GM19025 (cell line): ENCODE measurements at regions not wholly inside any gene's neighbourhood (a gene's known extent, or its start where the extent isn't known, plus 50 kb on each side); places are given as distances from the start of the nearest gene placed in this dataset.

Experiments
- ATAC-seq: cut with Tn5 transposase; IDR thresholded peaks from one replicate; pipeline ENCODE4 v1.9.1; 2021; ENCODE audit warnings: mild to moderate bottlenecking, low read depth, moderate library complexity; ENCODE audit not compliant: unreplicated experiment

DNA sequence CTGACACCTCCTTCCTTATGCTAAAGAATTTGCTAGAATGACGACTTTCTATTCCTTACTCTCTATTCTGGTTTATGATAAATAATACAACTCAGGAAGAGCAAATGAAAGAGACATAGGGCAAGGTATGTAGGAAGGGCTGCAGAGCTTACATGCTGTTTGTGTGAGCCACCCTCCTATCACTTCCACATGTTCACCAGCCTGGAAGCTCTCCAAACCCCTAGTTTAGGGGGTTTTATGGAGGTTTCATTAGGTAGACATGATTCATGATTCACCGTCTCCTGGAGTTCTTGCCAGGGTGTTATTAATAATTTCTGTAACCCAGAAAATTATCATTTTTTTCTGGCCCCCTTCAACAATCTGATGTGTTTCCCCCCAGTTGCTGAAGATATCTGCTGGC, 172.1 kb upstream of the COL8A1 start:
- no peak for ATAC-seq

- ATAC-seq, result no peak
Observed at GRCh38 chr3:99458013-99458412, 180.4 kb upstream of the COL8A1 start.

DNA sequence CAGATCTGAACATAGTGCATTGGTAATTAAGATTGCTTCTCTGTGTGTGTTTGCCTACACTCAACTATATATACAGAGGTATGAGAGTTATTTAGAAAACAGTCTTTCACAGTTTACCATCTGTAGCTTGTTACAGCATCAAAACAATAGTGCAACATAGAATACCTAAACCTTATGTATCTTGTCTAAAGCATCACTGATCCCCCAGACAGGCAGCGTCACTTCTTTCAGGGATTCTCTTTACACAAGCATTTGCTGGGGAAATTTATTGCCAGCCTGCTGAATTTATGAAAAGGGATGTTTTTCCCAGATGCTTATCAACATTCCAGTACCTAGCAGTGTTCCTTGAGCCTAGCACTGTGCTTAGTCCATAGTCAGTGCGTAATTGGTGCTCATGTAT, 195.8 kb upstream of the COL8A1 start:
- no peak for ATAC-seq

- ATAC-seq, result no peak
Observed at GRCh38 chr3:99439892-99440291, 198.5 kb upstream of the COL8A1 start.

DNA sequence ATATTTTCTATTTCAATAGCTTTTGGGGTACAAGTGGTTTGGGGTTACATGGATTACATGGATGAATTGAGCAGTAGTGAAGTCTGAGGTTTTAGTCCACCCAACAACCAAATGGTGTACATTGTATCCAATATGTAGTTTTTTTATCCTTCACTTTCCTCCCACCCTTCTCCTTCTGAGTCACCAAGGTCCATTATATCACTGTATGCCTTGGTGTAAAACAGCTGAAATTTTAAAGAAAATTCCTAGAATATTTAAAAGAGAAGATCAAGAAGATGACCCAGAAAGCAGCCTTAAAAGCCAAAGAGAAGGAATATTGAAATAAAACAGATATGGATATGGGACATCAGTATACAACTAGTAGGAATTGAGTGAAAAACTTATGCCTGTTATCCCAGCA, 204.2 kb upstream of the COL8A1 start:
- no peak for ATAC-seq

DNA sequence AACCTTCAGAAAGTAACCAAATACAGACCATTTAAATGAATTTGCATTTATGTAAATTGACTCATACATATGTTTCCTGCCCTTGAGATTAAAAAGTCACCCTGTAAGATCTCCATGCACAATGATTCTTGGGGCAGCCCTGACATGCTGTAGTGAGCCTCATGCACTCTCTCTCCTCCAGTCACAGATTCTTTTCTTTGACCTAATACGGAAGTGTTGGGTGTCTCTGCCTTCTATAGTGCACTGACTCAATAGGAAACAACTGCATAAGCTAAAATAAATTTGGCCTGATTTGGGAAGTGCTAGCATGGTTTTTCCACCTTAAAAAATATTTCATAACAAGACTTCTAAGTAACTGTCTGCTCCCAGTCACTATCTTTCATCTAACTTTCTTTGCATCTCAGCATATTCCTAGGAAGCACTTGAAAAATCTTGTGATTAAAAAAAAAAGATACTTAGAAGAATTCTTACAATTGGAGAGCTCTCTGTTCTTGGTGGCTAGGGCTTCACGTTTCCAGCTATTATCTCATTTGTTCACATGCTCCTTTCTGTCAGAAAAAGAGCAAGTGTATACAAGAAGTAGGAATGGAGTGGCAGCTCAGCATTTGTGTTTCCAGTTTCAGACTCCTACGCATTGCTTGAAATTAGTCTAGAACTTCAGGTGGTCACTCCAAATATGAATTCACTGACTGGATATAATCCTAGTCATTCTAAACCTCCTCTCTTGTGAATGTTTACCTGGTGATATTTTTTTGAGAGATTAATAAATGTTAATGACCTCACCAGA, 207.9 kb upstream of the COL8A1 start:
- peak; percentile 65 for ATAC-seq

- ATAC-seq, result no peak
Observed at GRCh38 chr3:99429502-99429901, 208.9 kb upstream of the COL8A1 start.

- no peak for ATAC-seq
Observed at GRCh38 chr3:99425930-99426329, 212.5 kb upstream of the COL8A1 start.

GRCh38 chr3:99419116-99419515, 219.3 kb upstream of the COL8A1 start:
- ATAC-seq, result no peak

- ATAC-seq, result peak; percentile 73
Observed at GRCh38 chr3:99418709-99419108, 219.7 kb upstream of the COL8A1 start.

- peak; percentile 52 for ATAC-seq
Observed at GRCh38 chr3:99418209-99418635, 220.2 kb upstream of the COL8A1 start.

GRCh38 chr3:99413504-99413903, 224.9 kb upstream of the COL8A1 start:
- no peak for ATAC-seq

GRCh38 chr3:99410789-99411311, 227.5 kb upstream of the COL8A1 start:
- ATAC-seq, result peak; percentile 78

DNA sequence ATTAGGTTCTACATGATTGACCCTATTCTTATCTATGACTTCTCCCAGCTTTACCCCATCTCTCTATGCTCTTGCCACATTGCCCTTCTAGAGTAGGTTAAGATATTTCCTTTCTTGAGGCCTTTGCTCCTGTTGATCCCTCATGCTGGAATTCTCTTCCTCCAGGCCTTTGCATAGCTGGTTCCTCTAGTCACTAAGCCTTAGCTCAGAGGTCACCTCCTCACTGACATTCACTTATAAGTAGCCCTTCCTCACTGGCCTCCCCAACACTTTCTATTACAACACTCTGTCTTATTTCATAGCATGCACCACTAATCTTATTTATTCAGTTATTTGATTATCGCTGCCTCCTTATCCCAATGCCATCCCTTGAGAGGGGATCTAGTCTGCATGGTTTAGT, 228.4 kb upstream of the COL8A1 start:
- ATAC-seq, result no peak

DNA sequence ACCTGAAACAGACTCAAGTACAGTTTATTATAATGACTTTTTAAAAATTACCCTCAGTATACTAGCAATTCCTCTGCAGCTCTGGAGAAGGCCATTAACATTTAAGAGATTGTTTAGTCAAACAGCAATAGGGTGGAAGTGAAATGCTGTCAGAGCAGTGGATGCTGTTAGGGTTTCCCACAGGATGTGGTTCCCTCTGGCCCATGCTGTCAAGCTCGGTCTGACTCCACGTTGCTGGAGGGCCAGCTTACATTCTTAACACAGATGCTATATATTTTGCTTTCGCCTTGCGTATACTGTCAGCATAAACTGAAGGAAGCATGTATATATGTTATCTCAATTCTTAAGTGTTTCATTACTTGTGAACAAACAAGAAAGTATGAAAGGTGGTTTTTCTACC, 231.1 kb upstream of the COL8A1 start:
- ATAC-seq, result peak; percentile 37

DNA sequence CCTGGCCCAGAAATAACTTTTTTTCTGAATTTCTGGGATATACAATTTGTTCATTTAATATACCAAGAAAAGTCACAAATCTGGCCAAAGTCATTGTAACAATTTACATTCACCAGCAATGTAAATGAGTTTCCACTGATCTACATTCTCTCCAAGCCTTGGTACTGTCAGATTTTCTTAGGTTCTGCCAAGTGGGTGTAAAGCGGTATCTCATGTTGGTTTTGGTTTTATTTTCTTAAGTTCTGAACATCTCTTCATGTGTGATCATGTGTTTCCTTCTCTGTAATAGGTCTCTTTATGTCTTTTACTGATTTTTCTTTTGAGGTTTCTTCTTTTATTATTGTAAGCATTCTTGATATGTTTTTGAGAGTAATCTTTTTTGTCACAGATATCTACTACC, 235.6 kb upstream of the COL8A1 start:
- ATAC-seq, result no peak

DNA sequence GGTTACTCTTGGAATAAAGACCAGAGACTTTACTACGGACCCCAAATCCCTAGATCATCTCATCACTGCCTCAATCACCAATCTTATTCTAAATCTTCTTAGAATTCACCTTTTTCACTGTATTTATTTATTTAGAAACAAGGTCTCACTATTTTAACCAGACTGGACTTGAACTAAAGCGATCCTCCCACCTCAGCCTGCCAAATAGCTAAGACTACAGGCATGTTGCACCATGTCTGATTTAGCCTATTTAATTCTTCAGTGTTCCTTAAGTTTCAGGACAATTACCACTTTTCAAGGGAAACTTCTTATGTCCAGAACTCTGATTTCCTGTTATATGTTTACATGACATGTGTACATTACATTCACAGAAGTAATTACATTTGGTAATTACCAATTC, 238.0 kb upstream of the COL8A1 start:
- no peak for ATAC-seq

GRCh38 chr3:99396651-99397275, 241.6 kb upstream of the COL8A1 start:
- no peak for ATAC-seq

DNA sequence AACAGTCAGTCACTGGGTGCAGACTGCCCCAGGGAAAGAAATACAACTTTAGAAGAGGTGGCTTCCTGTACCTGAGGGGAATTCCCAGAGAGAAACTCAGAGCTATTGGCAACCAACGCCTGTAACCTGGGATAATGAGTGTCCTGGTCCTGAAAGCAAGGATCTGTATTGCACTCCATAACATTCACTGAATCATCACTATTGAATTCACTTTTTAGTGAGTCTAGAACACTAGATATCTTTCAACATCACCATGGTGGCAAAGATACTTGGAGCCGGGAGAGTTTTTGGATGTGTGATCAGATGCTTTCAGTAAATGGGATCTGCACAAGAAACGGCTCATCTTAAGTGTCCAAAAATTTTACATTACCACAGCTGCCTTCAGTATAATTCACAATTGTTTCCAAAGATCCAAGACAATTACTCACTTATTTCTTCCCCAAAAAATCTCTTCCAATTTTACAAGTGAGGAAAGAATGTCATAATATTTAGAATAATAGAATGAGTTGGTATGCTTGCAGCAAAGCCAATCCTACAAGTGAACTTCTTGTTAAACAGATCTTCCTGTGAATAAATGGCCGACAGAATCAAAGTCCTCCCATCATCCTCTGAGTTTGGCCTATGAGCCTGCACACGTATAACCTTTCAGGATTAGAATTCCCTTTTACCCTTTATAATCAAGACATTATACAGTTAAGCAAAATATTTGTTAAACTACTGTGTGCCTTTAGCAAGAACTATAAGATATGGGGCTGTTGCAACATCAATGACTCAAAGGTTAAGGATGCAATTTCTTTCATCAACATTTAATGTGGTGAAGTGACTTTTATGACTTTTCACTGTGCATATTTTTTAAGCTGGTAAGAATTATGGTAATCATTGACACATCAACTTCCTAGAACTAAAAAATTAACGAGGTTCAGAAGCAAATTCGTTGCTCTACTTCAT, 243.3 kb upstream of the COL8A1 start:
- no peak for ATAC-seq

DNA sequence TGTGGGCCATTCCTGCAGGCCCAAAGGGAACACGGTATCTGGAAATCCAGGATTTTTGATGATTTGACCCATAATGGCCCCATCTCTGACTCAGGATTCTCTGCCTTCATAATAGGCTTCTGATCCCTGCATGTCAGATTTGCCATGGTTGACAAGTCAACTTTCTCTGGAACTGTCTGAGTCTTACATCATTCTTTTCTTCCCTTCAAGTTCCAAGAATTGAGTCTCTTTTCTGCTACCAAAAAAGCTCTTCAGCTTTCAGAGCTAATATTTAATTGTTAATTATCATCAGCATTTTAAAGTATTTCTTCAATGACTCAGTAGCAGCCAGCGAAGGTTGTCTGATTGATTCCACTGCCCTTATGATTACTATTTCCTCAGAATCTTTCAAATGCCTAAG, 244.4 kb upstream of the COL8A1 start:
- ATAC-seq, result no peak

DNA sequence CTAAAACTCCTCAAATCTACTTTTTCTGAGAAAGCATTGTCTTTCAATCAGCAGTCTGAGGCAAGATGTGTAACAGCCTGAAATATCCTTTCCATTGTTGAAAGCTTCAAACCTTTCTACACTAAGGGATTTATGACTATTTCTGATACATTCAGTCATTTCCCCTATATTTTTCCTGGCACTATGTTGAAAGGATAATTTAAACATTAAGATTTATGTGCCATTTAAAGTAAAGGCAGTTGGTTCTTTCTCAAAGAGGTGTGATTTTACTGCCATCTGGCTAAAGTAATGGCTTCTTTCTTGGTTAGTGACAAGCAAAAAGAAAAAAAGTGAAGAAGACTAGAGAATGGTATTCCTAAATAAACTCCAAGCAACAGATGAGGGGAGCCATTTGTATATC, 249.6 kb upstream of the COL8A1 start:
- ATAC-seq, result no peak
